Endodermal cell (in vitro differentiated cells): ENCODE measurements at regions not wholly inside any gene's neighbourhood (a gene's known extent, or its start where the extent isn't known, plus 50 kb on each side); places are given as distances from the start of the nearest gene placed in this dataset.

ENCODE experiments used
- DNase-seq: peaks from one replicate; pipeline ENCODE4 v3.0.0-alpha.2; 2017
- H3K27ac ChIP-seq: 2 replicates; pipeline ENCODE4 v1.5.1; 2013; ENCODE audit warnings: mild to moderate bottlenecking, low read depth, low read length, moderate library complexity
- H3K27me3 ChIP-seq: 2 replicates; pipeline ENCODE4 v1.6.1; 2013; ENCODE audit warnings: mild to moderate bottlenecking, low read length, moderate library complexity; ENCODE audit not compliant: insufficient read depth, control insufficient read depth, poor library complexity, severe bottlenecking
- H3K36me3 ChIP-seq: 2 replicates; pipeline ENCODE4 v1.7.0; 2013; ENCODE audit warnings: mild to moderate bottlenecking, low read length, moderate library complexity; ENCODE audit not compliant: control insufficient read depth, insufficient read depth
- H3K4me1 ChIP-seq: one replicate; pipeline ENCODE4 v1.7.0; 2013; ENCODE audit warnings: low read length; ENCODE audit not compliant: control insufficient read depth, insufficient read depth
- H3K4me3 ChIP-seq: 2 replicates; pipeline ENCODE4 v1.5.1; 2013; ENCODE audit warnings: mild to moderate bottlenecking, low read length, moderate library complexity
- H3K9ac ChIP-seq: 2 replicates; pipeline ENCODE4 v1.6.1; 2013; ENCODE audit warnings: mild to moderate bottlenecking, low read length, moderate library complexity; ENCODE audit not compliant: poor library complexity, severe bottlenecking; ENCODE audit errors: extremely low read depth
- H3K9me3 ChIP-seq: 2 replicates; pipeline ENCODE4 v1.6.1; 2013; ENCODE audit warnings: mild to moderate bottlenecking, low read length, moderate library complexity; ENCODE audit not compliant: control insufficient read depth
- H3K27ac Mint-ChIP-seq: 2 replicates; pipeline ENCODE4 v1.8.0; 2020; ENCODE audit warnings: mixed read lengths
- H3K27me3 Mint-ChIP-seq: 2 replicates; pipeline ENCODE4 v1.8.0; 2021; ENCODE audit warnings: mild to moderate bottlenecking, mixed read lengths; ENCODE audit not compliant: insufficient read depth
- H3K36me3 Mint-ChIP-seq: 2 replicates; pipeline ENCODE4 v1.8.0; 2020; ENCODE audit warnings: low read depth, mixed read lengths
- H3K4me1 Mint-ChIP-seq: 2 replicates; pipeline ENCODE4 v1.8.0; 2020; ENCODE audit warnings: mixed read lengths
- H3K4me3 Mint-ChIP-seq: 2 replicates; pipeline ENCODE4 v1.8.0; 2020; ENCODE audit warnings: mild to moderate bottlenecking, moderate library complexity, mixed read lengths
- H3K9me3 Mint-ChIP-seq: 2 replicates; pipeline ENCODE4 v1.8.0; 2020; ENCODE audit warnings: mild to moderate bottlenecking, mixed read lengths
- CTCF ChIP-seq: fragments of 200-600 bp; sonication (generic); conservative IDR thresholded peaks from 2 replicates; pipeline ENCODE4 v1.5.0; 2021; ENCODE audit warnings: antibody characterized with exemption, mild to moderate bottlenecking
- WGBS, 2 experiments: methylation state at CpG; one replicate each; pipeline versions ENCODE4 v1.1.5 to v1.1.7; 2013; ENCODE audit warnings: missing lambda C conversion rate in 2 of 2, mixed read lengths in 1 of 2; ENCODE audit not compliant: insufficient coverage in 1 of 2, insufficient read length in 1 of 2; 5-methylcytosine and 5-hydroxymethylcytosine counted together

- Mint-ChIP-seq H3K4me3 (no peak overlapping the region), H3K27me3 (no peaks in the 10 kb centered on the region), H3K9me3 (peaks cover 11% of the 10 kb centered on the region), H3K27ac (no peak overlapping the region), H3K36me3 (peaks cover 3% of the 10 kb centered on the region), H3K4me1 (peaks cover 35% of the 10 kb centered on the region)
- H3K27me3 ChIP-seq, result no peaks in the 10 kb centered on the region
- peaks cover 15% of the 10 kb centered on the region for H3K4me1 ChIP-seq
- no peak for TF ChIP-seq CTCF
- no peak for DNase-seq
- H3K9ac ChIP-seq, result no peak overlapping the region
- no peaks in the 10 kb centered on the region for H3K36me3 ChIP-seq
- peak overlapping the region; percentile 27 for H3K4me3 ChIP-seq
- WGBS, 2 experiments, result 80 to 93% methylated on average over 2 of the region's 2 CpGs
- H3K9me3 ChIP-seq, result peaks cover 7% of the 10 kb centered on the region
- no peak overlapping the region for H3K27ac ChIP-seq
These were observed 57.6 kb upstream of the EEF1E1 start for GRCh38 chr6:8159966-8160365.

GRCh38 chr6:8157839-8158238 lies 55.5 kb upstream of the EEF1E1 start:
- H3K36me3 Mint-ChIP-seq, result peaks cover 3% of the 10 kb centered on the region
- Histone ChIP-seq H3K4me3 (peak overlapping the region; percentile 77), H3K9ac (peak overlapping the region; percentile 52), H3K9me3 (peaks cover 7% of the 10 kb centered on the region), H3K4me1 (peaks cover 15% of the 10 kb centered on the region), H3K27me3 (no peaks in the 10 kb centered on the region), H3K27ac (no peak overlapping the region), H3K36me3 (no peaks in the 10 kb centered on the region)
- no peaks in the 10 kb centered on the region for H3K27me3 Mint-ChIP-seq
- TF ChIP-seq CTCF, result no peak
- peak overlapping the region; percentile 91 for H3K27ac Mint-ChIP-seq
- peak overlapping the region; percentile 26 for H3K4me3 Mint-ChIP-seq
- no peak for DNase-seq
- WGBS, 2 experiments, result 27 to 59% methylated on average over 3 of the region's 3 CpGs
- peaks cover 45% of the 10 kb centered on the region for H3K4me1 Mint-ChIP-seq
- H3K9me3 Mint-ChIP-seq, result peaks cover 7% of the 10 kb centered on the region

GRCh38 chr6:8155259-8156012 lies 53.1 kb upstream of the EEF1E1 start:
- Histone ChIP-seq H3K9ac (no peak overlapping the region), H3K36me3 (no peaks in the 10 kb centered on the region), H3K27me3 (no peaks in the 10 kb centered on the region), H3K9me3 (no peaks in the 10 kb centered on the region), H3K4me3 (no peak overlapping the region), H3K4me1 (peaks cover 15% of the 10 kb centered on the region), H3K27ac (no peak overlapping the region)
- Mint-ChIP-seq H3K36me3 (no peaks in the 10 kb centered on the region), H3K27me3 (no peaks in the 10 kb centered on the region), H3K4me3 (no peak overlapping the region), H3K4me1 (peaks cover 50% of the 10 kb centered on the region), H3K9me3 (peaks cover 2% of the 10 kb centered on the region), H3K27ac (no peak overlapping the region)
- TF ChIP-seq CTCF, result no peak
- WGBS, 2 experiments, result 40 to 79% methylated on average over 1 to 2 of the region's 2 CpGs
- DNase-seq, result no peak
